ENCODE measurements at regions not wholly inside any gene's neighbourhood (a gene's known extent, or its start where the extent isn't known, plus 50 kb on each side); places are given as distances from the start of the nearest gene placed in this dataset.

DNA sequence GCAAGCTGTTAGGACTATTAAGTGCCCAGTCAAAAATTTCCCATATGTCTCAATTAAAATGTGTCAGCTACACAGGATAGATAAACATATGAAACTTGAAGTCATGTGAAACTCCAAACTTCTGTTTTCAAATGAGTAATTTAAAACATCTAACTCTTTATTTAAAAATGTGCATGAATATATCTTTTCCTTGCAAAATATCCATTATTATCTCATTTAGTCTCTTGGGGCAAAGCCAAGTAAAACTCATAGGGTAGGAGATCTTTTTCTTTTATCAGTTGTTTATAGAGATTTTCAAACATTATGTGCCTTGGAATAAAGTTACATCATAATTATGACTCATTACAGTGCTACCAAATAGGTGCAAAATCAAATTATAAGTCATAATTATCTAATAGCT, 2020.1 kb upstream of the PRR20A start:
- BruUV-seq (replicated peaks) = no TSS peak
- Histone ChIP-seq H3K9me3 (ENCODE audit: low read length) (0 out of 2 replicates have a peak, but pooled peaks cover 8% of the 10 kb centered on the region), H2AFZ (ENCODE audit: low read length) (no peak overlapping the region), H3K36me3 (ENCODE audit: insufficient read depth, low read length) (no peaks in the 10 kb centered on the region), H4K20me1 (ENCODE audit: insufficient read depth, low read length) (no peaks in the 10 kb centered on the region), H3K79me2 (ENCODE audit: insufficient read depth, low read depth, low read length) (no peaks in the 10 kb centered on the region), H3K9me2 (ENCODE audit: insufficient read depth, low read length) (no peaks in the 10 kb centered on the region), H3K4me3 (ENCODE audit: low read depth, low read length, poor library complexity, severe bottlenecking) (no peak overlapping the region), H3K27ac (ENCODE audit: low read depth, low read length, poor library complexity, severe bottlenecking) (no peak overlapping the region), H3K4me2 (ENCODE audit: low read length) (no peak overlapping the region), H3K4me1 (ENCODE audit: insufficient read depth, low read length, poor library complexity, severe bottlenecking) (no peaks in the 10 kb centered on the region)
- ChIA-PET CTCF (ENCODE audit: unreplicated experiment) (no interaction called here), POLR2A (no interaction called here)
- no peak for TF ChIP-seq CTCF (conservative IDR thresholded peaks at IDR 0.05; ENCODE audit: low read length)
- TF ChIP-seq EZH2phosphoT487 (IDR thresholded peaks at IDR 0.05; ENCODE audit: borderline replicate concordance, low read depth, low read length) = no peak
- intact Hi-C loops (cut with micrococcal nuclease; ENCODE audit: unreplicated experiment) = no loop called here
- DNase-seq (ENCODE audit: low spot score) = no peak

DNA sequence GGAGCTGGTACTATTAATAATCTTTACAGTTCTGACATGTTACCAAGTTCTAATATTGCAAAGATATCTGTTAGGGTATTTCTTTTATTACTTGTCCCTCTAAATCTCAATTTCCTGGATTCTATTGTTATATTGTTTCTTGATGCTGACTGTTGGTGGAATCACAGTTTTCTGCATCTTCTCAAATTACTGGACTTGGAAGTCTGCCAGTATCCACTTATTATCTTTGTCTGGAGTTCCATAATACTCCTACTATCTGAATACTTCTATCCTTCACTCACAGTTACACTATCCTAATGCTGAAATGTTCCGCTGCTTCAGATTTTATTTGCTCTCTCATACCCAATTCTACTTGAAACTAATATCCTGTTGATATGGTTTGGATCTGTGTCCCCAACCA, 1985.7 kb upstream of the PRR20A start:
- Histone ChIP-seq H3K79me2 (ENCODE audit: insufficient read depth, low read depth, low read length) (no peaks in the 10 kb centered on the region), H3K4me2 (ENCODE audit: low read length) (no peak overlapping the region), H2AFZ (ENCODE audit: low read length) (no peak overlapping the region), H3K9me3 (ENCODE audit: low read length) (0 out of 2 replicates have a peak, but pooled peaks cover 5% of the 10 kb centered on the region), H4K20me1 (ENCODE audit: insufficient read depth, low read length) (no peaks in the 10 kb centered on the region), H3K9me2 (ENCODE audit: insufficient read depth, low read length) (no peaks in the 10 kb centered on the region), H3K27ac (ENCODE audit: low read depth, low read length, poor library complexity, severe bottlenecking) (no peak overlapping the region), H3K4me1 (ENCODE audit: insufficient read depth, low read length, poor library complexity, severe bottlenecking) (no peaks in the 10 kb centered on the region), H3K36me3 (ENCODE audit: insufficient read depth, low read length) (no peaks in the 10 kb centered on the region), H3K4me3 (ENCODE audit: low read depth, low read length, poor library complexity, severe bottlenecking) (no peak overlapping the region)
- POLR2A ChIA-PET = no interaction called here
- CTCF ChIA-PET (ENCODE audit: unreplicated experiment) = no interaction called here
- no TSS peak for BruUV-seq (replicated peaks)
- no peak for DNase-seq (ENCODE audit: low spot score)
- TF ChIP-seq EZH2phosphoT487 (IDR thresholded peaks at IDR 0.05; ENCODE audit: borderline replicate concordance, low read depth, low read length) = no peak
- no peak for TF ChIP-seq CTCF (conservative IDR thresholded peaks at IDR 0.05; ENCODE audit: low read length)
- intact Hi-C loops (cut with micrococcal nuclease; ENCODE audit: unreplicated experiment) = no loop called here

- Histone ChIP-seq H3K4me1 (ENCODE audit: insufficient read depth, low read length, poor library complexity, severe bottlenecking) (no peaks in the 10 kb centered on the region), H4K20me1 (ENCODE audit: insufficient read depth, low read length) (no peaks in the 10 kb centered on the region), H3K4me2 (ENCODE audit: low read length) (no peak overlapping the region), H3K27ac (ENCODE audit: low read depth, low read length, poor library complexity, severe bottlenecking) (no peak overlapping the region), H3K79me2 (ENCODE audit: insufficient read depth, low read depth, low read length) (no peaks in the 10 kb centered on the region), H3K9me2 (ENCODE audit: insufficient read depth, low read length) (no peaks in the 10 kb centered on the region), H3K36me3 (ENCODE audit: insufficient read depth, low read length) (no peaks in the 10 kb centered on the region), H3K4me3 (ENCODE audit: low read depth, low read length, poor library complexity, severe bottlenecking) (no peak overlapping the region), H2AFZ (ENCODE audit: low read length) (no peak overlapping the region), H3K9me3 (ENCODE audit: low read length) (no peaks in the 10 kb centered on the region)
- no peak for TF ChIP-seq EZH2phosphoT487 (IDR thresholded peaks at IDR 0.05; ENCODE audit: borderline replicate concordance, low read depth, low read length)
- TF ChIP-seq CTCF (conservative IDR thresholded peaks at IDR 0.05; ENCODE audit: low read length) = no peak
- no TSS peak for BruUV-seq (replicated peaks)
- intact Hi-C loops (cut with micrococcal nuclease; ENCODE audit: unreplicated experiment) = no loop called here
- DNase-seq (ENCODE audit: low spot score) = no peak
- ChIA-PET CTCF (ENCODE audit: unreplicated experiment) (no interaction called here), POLR2A (no interaction called here)
Observed at GRCh38 chr13:55159765-55160164, 1981.0 kb upstream of the PRR20A start.
